Natural killer cell (primary cell): ENCODE measurements at regions not wholly inside any gene's neighbourhood (a gene's known extent, or its start where the extent isn't known, plus 50 kb on each side); places are given as distances from the start of the nearest gene placed in this dataset.

Source experiments
- ATAC-seq, 3 donors: fragments of 150-1000 bp in 2 of 3; fragments of 200-7000 bp in 1 of 3; cut with Tn5 transposase; 1 replicate in 1 of 3; 2 replicates in 2 of 3; pipeline ENCODE4 v1.10.0; 2021; ENCODE audit warnings: mild to moderate bottlenecking in 2 of 3, moderate library complexity in 2 of 3
- DNase-seq, 2 donors: peaks; one replicate each; pipeline versions ENCODE4 v3.0.0 to v3.0.0-alpha.2; 2013 to 2021; ENCODE audit warnings: mixed read lengths in 1 of 2
- H3K27ac ChIP-seq: one replicate; pipeline ENCODE4 v1.5.1; 2013; ENCODE audit warnings: mild to moderate bottlenecking, low read length
- H3K27me3 ChIP-seq: one replicate; pipeline ENCODE4 v1.6.1; 2013; ENCODE audit warnings: low read length; ENCODE audit not compliant: control insufficient read depth, insufficient read depth
- H3K36me3 ChIP-seq: one replicate; pipeline ENCODE4 v1.6.1; 2013; ENCODE audit warnings: low read length; ENCODE audit not compliant: control insufficient read depth, insufficient read depth
- H3K4me1 ChIP-seq: one replicate; pipeline ENCODE4 v1.6.1; 2013; ENCODE audit warnings: low read length; ENCODE audit not compliant: control insufficient read depth, insufficient read depth
- H3K4me3 ChIP-seq: one replicate; pipeline ENCODE4 v1.5.1; 2013; ENCODE audit warnings: low read length
- H3K9me3 ChIP-seq: one replicate; pipeline ENCODE4 v1.6.1; 2013; ENCODE audit warnings: low read length; ENCODE audit not compliant: control insufficient read depth, insufficient read depth
- H3K27ac Mint-ChIP-seq, 2 donors: one replicate each; pipeline ENCODE4 v1.8.0; 2022; ENCODE audit warnings: mild to moderate bottlenecking in 2 of 2, mixed read lengths in 2 of 2, moderate library complexity in 1 of 2
- H3K27me3 Mint-ChIP-seq, 2 donors: one replicate each; pipeline ENCODE4 v1.8.0; 2022; ENCODE audit warnings: low read depth in 2 of 2, mixed read lengths in 2 of 2
- H3K36me3 Mint-ChIP-seq: one replicate; pipeline ENCODE4 v1.8.0; 2022; ENCODE audit warnings: mixed read lengths
- H3K4me1 Mint-ChIP-seq, 2 donors: one replicate each; pipeline ENCODE4 v1.8.0; 2022; ENCODE audit warnings: mixed read lengths in 2 of 2
- H3K4me3 Mint-ChIP-seq: one replicate; pipeline ENCODE4 v1.8.0; 2022; ENCODE audit warnings: mild to moderate bottlenecking, moderate library complexity, mixed read lengths
- H3K9me3 Mint-ChIP-seq, 2 donors: one replicate each; pipeline ENCODE4 v1.8.0; 2022; ENCODE audit warnings: mixed read lengths in 2 of 2
- WGBS: methylation state at CpG from one replicate; pipeline ENCODE4 v1.1.7; 2013; ENCODE audit warnings: missing lambda C conversion rate; ENCODE audit not compliant: insufficient coverage; 5-methylcytosine and 5-hydroxymethylcytosine counted together
- intact Hi-C: fragments of 100-400 bp; cut with micrococcal nuclease; formaldehyde crosslinking; loops from one replicate; pipeline ENCODE4 v1.14.2; 2022
- TF ChIP-seq, protein P1 (sequence below): fragments of 200-600 bp; IDR thresholded peaks from one replicate; pipeline ENCODE4 v1.8.0; 2022; ENCODE audit warnings: antibody characterized with exemption

DNA sequence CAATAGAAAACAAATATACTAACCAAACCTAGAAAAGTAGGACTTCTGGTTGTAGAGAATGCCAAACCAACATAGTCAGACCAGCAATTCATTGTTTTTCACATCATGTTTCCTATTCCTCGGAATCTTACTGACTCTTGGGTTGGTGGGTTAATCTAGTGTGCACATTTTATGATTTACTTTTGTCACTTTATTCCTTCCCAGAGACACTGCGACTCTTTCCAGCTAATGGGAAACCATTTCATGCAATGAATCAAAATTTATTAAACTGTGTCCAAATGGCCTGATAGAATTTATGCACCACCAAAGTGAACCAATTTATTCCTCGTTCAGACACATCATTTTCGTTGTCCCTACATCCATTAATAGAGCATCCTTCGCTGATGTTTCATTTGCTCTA is 464.9 kb downstream of the RPS29 start:
- no peaks in the 10 kb centered on the region for H3K4me1 Mint-ChIP-seq
- Histone ChIP-seq H3K9me3 (no peaks in the 10 kb centered on the region), H3K4me1 (no peaks in the 10 kb centered on the region), H3K4me3 (no peak overlapping the region), H3K27me3 (no peaks in the 10 kb centered on the region), H3K27ac (no peak overlapping the region), H3K36me3 (no peaks in the 10 kb centered on the region)
- H3K27ac Mint-ChIP-seq, result no peak overlapping the region
- WGBS, result 86% methylated on average over 3 of the region's 5 CpGs
- TF ChIP-seq, protein P1, sequence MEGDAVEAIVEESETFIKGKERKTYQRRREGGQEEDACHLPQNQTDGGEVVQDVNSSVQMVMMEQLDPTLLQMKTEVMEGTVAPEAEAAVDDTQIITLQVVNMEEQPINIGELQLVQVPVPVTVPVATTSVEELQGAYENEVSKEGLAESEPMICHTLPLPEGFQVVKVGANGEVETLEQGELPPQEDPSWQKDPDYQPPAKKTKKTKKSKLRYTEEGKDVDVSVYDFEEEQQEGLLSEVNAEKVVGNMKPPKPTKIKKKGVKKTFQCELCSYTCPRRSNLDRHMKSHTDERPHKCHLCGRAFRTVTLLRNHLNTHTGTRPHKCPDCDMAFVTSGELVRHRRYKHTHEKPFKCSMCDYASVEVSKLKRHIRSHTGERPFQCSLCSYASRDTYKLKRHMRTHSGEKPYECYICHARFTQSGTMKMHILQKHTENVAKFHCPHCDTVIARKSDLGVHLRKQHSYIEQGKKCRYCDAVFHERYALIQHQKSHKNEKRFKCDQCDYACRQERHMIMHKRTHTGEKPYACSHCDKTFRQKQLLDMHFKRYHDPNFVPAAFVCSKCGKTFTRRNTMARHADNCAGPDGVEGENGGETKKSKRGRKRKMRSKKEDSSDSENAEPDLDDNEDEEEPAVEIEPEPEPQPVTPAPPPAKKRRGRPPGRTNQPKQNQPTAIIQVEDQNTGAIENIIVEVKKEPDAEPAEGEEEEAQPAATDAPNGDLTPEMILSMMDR, result no peak
- DNase-seq (no peak), ATAC-seq (no peak)
- H3K4me3 Mint-ChIP-seq, result no peak overlapping the region
- no peaks in the 10 kb centered on the region for H3K27me3 Mint-ChIP-seq
- no peaks in the 10 kb centered on the region for H3K36me3 Mint-ChIP-seq
- peaks cover 3 to 5% of the 10 kb centered on the region in 2 donors for H3K9me3 Mint-ChIP-seq
- intact Hi-C loops, result no loop called here

DNA sequence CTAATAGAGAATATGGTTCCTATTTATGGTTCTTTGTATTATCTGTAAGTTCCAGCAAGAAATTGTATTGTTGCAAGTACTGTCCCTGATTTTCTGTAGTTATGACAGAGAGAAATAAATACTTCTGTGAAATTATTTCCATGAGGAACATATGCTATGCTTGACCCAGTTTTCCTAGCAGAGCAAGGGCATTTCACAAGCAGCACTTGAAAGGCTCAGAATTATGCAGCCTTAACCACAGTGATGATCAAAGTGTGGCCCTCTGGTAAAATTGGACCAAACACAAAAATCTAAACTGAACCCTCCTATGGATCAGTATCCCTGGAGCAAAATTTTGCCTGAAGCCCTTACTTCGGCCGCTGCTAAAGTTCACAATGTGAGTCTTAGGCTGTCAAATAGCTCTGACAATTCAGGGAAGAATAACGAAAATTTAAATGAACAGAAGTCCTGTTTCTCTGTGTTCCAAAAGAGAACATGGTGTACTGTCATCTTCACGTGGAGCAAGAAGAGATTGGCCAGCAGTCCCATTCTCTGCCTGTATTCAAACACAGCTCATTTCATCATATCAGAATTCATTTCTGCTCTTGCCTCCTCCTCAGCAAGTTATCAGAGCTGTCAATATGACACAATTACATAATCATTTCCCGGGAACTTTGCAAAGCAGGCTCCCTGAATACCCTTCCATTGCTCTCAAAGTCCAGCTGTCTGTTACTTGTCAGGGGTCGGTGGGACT is 471.9 kb downstream of the RPS29 start:
- Mint-ChIP-seq H3K27me3 (no peaks in the 10 kb centered on the region), H3K36me3 (no peaks in the 10 kb centered on the region), H3K27ac (no peak overlapping the region), H3K4me1 (no peaks in the 10 kb centered on the region), H3K9me3 (peaks cover 0 to 10% of the 10 kb centered on the region in 2 donors), H3K4me3 (no peak overlapping the region)
- no peak for ATAC-seq
- TF ChIP-seq, protein P1, result no peak
- 76% methylated on average over 6 of the region's 6 CpGs for WGBS
- H3K4me3 ChIP-seq, result no peak overlapping the region
- intact Hi-C loops, result no loop called here
- H3K36me3 ChIP-seq, result no peaks in the 10 kb centered on the region
- H3K27me3 ChIP-seq, result no peaks in the 10 kb centered on the region
- no peaks in the 10 kb centered on the region for H3K4me1 ChIP-seq
- H3K27ac ChIP-seq, result no peak overlapping the region
- no peaks in the 10 kb centered on the region for H3K9me3 ChIP-seq
- no peak for DNase-seq

DNA sequence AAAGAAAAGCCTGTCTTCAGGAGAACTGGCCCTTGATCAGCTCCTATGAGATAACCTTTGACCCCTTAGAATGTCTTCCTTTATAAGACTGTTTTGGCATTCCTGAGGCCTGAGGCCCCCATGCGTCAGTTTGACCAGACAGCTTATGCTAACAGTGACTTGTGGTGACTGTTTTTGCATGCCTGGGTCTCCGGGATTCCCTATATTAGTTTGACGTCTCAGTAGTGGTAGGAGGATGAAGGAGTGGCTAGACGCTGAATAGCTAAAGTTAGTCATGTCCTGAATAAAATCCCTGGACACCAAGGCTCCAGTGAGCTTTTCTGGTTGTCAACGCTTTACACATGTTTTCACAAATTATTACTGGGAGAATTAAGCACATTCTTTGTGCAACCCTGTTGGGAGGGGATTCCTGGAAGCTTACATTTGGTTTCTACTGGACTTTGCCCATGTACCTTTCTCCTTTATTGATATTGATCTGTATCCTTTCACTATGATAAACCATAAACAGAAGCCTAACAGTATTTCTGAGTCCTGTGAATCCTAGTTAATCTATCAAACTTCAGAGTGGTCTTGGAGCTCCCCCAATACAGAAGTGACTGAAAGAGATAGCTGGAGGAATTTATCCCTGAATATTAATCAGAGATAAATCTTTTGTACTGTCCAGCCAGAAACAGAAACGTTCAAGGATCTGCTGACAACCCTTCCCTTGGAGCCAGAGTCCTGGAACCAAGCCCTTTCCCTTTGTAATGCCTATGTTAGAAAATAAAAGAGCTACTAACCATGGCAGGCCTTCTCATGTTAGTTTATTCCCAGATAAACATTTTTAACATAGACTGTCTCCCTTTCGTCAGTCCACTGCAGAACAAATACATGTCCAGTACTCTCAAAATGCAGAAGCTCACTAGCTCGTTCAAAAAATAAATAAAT is 479.2 kb downstream of the RPS29 start:
- intact Hi-C loops, result no loop called here
- Histone ChIP-seq H3K27ac (no peak overlapping the region), H3K4me3 (no peak overlapping the region), H3K9me3 (no peaks in the 10 kb centered on the region), H3K27me3 (no peaks in the 10 kb centered on the region), H3K4me1 (no peaks in the 10 kb centered on the region), H3K36me3 (no peaks in the 10 kb centered on the region)
- H3K36me3 Mint-ChIP-seq, result no peaks in the 10 kb centered on the region
- H3K4me1 Mint-ChIP-seq, result no peaks in the 10 kb centered on the region
- TF ChIP-seq, protein P1, result no peak
- no peak for ATAC-seq
- peaks cover 0 to 4% of the 10 kb centered on the region in 2 donors for H3K9me3 Mint-ChIP-seq
- WGBS, result 85% methylated on average over 7 of the region's 8 CpGs
- no peak for DNase-seq
- no peak overlapping the region for H3K27ac Mint-ChIP-seq
- no peak overlapping the region for H3K4me3 Mint-ChIP-seq
- H3K27me3 Mint-ChIP-seq, result no peaks in the 10 kb centered on the region
